GM12865 (cell line): ENCODE measurements at regions not wholly inside any gene's neighbourhood (a gene's known extent, or its start where the extent isn't known, plus 50 kb on each side); places are given as distances from the start of the nearest gene placed in this dataset.
"Not testable (repeated sequence)": the region's sequence is repeated elsewhere in the genome, so short reads cannot be mapped to it uniquely, and the experiment has no call there.

Experiments used
- DNase-seq: peaks from one replicate; pipeline ENCODE4 v3.0.0; 2010; ENCODE audit warnings: low read depth
- H3K4me3 ChIP-seq: 2 replicates; pipeline ENCODE4 v1.5.1; 2011; ENCODE audit warnings: mild to moderate bottlenecking, low read depth, low read length, control low read depth
- TF ChIP-seq, protein P1 (sequence below): IDR thresholded peaks from 2 replicates; pipeline ENCODE4 v1.5.1; 2011; ENCODE audit warnings: low read length, control low read depth, low read depth, inconsistent platforms; ENCODE audit not compliant: insufficient read depth; ENCODE audit errors: missing control alignments

DNA sequence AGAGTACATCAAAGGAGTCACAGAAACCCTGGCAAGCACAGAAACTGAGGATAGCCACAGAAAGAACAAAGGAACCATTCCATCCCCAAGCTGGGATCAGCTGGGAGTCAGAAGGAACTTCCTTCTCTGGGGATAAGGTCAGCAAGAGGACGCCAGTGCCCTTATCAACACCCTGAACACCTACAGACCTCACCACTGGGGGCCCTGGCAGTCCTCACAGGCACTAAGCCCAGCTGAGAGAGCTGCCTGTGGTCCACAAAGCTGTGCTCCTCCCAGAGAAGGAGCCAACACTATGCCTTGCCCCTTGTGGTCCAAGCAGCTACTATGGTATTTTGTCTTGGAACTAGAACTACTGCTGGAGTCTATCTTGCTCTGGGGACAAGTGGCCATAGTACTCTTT is 171.1 kb upstream of the CCDC196 start:
- no peak for DNase-seq
- no peak overlapping the region for H3K4me3 ChIP-seq
- TF ChIP-seq, protein P1, sequence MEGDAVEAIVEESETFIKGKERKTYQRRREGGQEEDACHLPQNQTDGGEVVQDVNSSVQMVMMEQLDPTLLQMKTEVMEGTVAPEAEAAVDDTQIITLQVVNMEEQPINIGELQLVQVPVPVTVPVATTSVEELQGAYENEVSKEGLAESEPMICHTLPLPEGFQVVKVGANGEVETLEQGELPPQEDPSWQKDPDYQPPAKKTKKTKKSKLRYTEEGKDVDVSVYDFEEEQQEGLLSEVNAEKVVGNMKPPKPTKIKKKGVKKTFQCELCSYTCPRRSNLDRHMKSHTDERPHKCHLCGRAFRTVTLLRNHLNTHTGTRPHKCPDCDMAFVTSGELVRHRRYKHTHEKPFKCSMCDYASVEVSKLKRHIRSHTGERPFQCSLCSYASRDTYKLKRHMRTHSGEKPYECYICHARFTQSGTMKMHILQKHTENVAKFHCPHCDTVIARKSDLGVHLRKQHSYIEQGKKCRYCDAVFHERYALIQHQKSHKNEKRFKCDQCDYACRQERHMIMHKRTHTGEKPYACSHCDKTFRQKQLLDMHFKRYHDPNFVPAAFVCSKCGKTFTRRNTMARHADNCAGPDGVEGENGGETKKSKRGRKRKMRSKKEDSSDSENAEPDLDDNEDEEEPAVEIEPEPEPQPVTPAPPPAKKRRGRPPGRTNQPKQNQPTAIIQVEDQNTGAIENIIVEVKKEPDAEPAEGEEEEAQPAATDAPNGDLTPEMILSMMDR: no peak

DNA sequence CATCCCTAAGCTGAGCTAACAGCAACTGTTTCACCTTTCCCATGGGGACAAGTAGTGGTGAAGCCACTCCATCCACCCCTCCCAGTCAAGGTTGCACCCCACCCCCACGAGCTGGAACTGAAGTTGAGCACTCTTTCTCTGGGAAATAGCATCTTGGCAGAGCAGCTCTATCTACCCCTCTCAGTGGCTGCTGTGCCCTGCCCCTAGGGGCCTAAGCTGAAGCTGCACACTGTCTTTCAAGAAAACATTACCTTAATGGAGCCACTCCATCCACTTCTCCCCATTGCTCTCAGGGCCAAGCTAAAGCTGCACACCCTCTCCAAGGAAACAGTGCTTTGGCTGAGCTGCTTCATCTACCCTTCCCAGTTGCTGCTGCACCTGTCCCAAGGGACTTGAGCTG is 170.6 kb upstream of the CCDC196 start:
- no peak overlapping the region for H3K4me3 ChIP-seq
- TF ChIP-seq, protein P1: no peak
- no peak for DNase-seq

DNA sequence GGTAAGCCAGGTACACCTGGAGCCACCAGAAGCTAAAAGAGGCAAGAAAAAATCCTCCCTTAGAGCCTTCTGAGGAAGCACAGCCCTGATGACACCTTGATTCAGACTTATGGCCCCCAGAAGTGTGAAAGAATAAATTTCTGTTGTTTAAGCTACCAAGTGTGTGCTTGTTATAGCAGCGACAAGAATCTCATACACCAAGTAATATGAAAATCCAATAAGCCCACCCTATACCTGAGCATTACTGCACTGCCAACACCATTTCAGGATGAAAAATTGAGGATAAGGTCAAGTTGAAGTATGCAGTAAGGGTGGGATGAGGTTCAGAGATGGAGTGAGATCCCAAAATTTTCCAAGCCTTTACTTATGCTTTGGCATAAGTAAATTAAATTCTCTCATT is 163.6 kb upstream of the CCDC196 start:
- no peak overlapping the region for H3K4me3 ChIP-seq
- DNase-seq: no peak
- TF ChIP-seq, protein P1: no peak

DNA sequence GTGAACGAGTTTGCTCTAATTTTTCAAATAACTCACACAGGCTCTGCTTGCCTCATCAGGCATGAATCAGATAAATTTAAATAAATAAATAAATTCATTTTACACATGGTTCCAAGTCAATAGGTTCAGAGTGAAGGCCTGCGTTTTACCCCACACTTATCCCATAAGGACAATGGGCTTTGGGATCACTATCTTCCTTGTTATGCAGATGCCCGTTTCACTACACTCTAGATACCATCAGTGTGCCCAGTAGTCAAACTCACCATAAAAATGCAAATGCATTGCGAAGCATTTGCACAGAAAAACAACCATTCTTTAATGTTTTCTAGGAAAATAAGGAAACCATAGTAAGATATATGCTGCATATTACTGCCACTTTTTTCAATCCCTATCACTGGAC is 155.9 kb upstream of the CCDC196 start:
- TF ChIP-seq, protein P1: no peak
- no peak for DNase-seq
- H3K4me3 ChIP-seq: no peak overlapping the region

DNA sequence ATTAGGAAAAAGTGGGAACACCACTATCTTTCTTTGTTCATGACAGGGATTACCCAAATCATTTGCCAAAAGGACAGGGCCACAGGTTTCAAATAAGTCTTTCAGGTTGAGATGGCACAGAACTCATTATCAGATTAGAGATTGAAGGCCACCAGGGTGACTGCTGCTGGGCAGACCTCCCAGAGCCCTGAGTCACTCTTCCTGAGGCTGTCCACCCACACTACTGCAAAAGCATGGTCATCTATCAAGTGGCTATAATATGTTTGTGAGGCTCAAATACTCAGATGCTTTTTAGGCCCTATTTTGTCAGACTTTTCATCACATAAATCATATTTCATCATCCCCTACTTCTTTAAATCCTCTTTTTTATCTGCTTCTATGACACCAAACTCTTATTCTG is 155.3 kb upstream of the CCDC196 start:
- TF ChIP-seq, protein P1: no peak
- no peak overlapping the region for H3K4me3 ChIP-seq
- no peak for DNase-seq

DNA sequence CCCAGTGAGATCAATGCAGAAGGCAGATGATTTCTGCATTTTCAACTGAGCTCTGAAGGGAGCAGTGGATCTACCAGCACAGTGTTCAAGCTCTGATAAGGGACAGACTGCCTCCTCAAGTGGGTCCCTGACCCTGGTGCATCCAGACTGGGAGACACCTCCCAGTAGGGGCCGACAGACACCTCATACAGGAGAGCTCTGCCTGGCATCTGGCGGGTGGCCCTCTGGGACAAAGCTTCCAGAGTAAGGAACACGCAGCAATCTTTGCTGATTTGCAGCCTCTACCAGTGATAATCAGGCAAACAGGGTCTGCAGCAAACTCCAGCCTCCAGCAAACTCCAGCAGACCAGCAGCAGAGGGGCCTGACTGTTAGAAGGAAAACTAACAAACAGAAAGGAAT is 152.9 kb upstream of the CCDC196 start:
- DNase-seq, H3K4me3 ChIP-seq: not testable (repeated sequence)

DNA sequence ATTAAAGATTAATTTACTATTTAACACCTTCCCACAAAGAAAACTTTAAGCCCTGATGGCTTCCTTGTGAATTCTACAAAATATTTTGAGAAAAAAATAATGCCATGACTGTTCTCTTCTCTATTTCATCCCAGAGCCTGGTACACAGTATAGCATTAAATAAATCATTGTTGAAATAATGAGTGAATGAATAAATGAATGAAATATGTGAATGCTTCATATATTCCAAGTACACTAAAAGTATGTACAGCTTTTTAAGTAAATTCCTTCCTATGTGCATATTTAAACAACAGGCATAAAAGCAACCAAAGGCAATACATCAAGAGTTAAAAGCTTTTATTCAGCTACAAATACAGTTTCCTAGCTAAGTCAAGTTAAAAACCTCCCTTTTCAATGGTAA is 144.9 kb upstream of the CCDC196 start:
- TF ChIP-seq, protein P1: no peak
- DNase-seq: no peak
- H3K4me3 ChIP-seq: no peak overlapping the region

DNA sequence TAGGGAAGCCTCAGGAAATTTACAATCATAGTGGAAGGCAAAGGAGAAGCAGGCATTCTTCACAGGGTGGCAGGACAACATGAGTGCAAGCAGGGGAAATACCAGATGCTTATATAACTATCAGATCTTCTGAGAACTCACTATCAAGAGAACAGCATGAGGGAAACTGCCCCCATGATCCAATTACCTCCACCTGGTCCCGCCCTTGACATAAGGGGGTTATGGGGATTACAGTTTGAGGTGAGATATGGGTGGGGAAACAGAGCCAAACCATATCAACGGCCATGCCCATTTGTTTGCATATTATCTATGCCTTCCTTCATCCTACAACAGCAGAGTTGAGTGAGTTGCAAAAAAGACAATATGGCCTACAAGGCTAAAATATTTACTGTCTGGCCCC is 140.2 kb upstream of the CCDC196 start:
- no peak for DNase-seq
- TF ChIP-seq, protein P1: no peak
- H3K4me3 ChIP-seq: no peak overlapping the region
